HUES6 (cell line): ENCODE measurements at regions not wholly inside any gene's neighbourhood (a gene's known extent, or its start where the extent isn't known, plus 50 kb on each side); places are given as distances from the start of the nearest gene placed in this dataset.

Source experiments
- H3K27ac ChIP-seq: 2 replicates; pipeline ENCODE4 v1.7.0; 2013; ENCODE audit warnings: low read depth, mild to moderate bottlenecking, low read length, inconsistent platforms
- H3K27me3 ChIP-seq: 2 replicates; pipeline ENCODE4 v1.6.1; 2013; ENCODE audit warnings: low read length; ENCODE audit not compliant: control insufficient read depth, insufficient read depth
- H3K36me3 ChIP-seq: 2 replicates; pipeline ENCODE4 v1.6.1; 2013; ENCODE audit warnings: low read length; ENCODE audit not compliant: control insufficient read depth, insufficient read depth
- H3K4me1 ChIP-seq: 2 replicates; pipeline ENCODE4 v1.6.1; 2013; ENCODE audit warnings: low read length; ENCODE audit not compliant: control insufficient read depth, insufficient read depth
- H3K4me3 ChIP-seq: 2 replicates; pipeline ENCODE4 v1.5.1; 2013; ENCODE audit warnings: low read depth, low read length
- H3K9ac ChIP-seq: one replicate; pipeline ENCODE4 v1.6.1; 2013; ENCODE audit warnings: mild to moderate bottlenecking, low read length
- H3K9me3 ChIP-seq: 2 replicates; pipeline ENCODE4 v1.6.1; 2013; ENCODE audit warnings: low read depth, low read length; ENCODE audit not compliant: control insufficient read depth, insufficient read depth

DNA sequence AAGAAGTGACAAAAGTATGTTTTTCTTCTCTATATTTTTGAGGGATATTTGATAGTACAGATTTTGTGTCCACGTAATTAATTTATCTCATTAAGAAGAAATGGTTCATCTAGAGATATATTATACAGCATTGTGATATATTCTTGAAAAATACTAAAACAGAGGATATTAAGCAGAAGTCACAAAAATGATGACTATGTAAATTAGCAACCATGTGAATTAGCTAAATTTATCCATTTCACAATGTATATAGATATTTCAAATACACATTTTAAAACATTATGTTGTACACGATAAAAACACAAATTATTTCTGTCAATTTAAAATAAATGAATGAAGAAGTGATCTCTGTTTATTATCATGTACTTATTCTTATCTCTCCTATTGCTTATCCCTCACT, 989.5 kb downstream of the TUSC7 start:
- Histone ChIP-seq H3K4me3 (no peak overlapping the region), H3K27me3 (no peaks in the 10 kb centered on the region; the same call in 1 of the 2 replicates), H3K4me1 (peaks cover 15% of the 10 kb centered on the region), H3K27ac (no peak overlapping the region), H3K9ac (no peak overlapping the region), H3K9me3 (no peaks in the 10 kb centered on the region), H3K36me3 (no peaks in the 10 kb centered on the region)

- Histone ChIP-seq H3K36me3 (no peaks in the 10 kb centered on the region), H3K27me3 (no peaks in the 10 kb centered on the region; the same call in 1 of the 2 replicates), H3K4me1 (peaks cover 15% of the 10 kb centered on the region), H3K9me3 (no peaks in the 10 kb centered on the region), H3K4me3 (no peak overlapping the region), H3K27ac (no peak overlapping the region), H3K9ac (no peak overlapping the region)
Observed at GRCh38 chr3:117700573-117701360, 991.2 kb downstream of the TUSC7 start.

- no peak overlapping the region for H3K9ac ChIP-seq
- H3K27ac ChIP-seq = no peak overlapping the region
- no peaks in the 10 kb centered on the region for H3K9me3 ChIP-seq
- H3K4me1 ChIP-seq = 0 out of 2 replicates have a peak, but pooled peaks cover 2% of the 10 kb centered on the region
- no peaks in the 10 kb centered on the region; the same call in 1 of the 2 replicates for H3K27me3 ChIP-seq
- no peaks in the 10 kb centered on the region for H3K36me3 ChIP-seq
- H3K4me3 ChIP-seq = no peak overlapping the region
Observed at GRCh38 chr3:117705011-117705410, 995.4 kb downstream of the TUSC7 start.

DNA sequence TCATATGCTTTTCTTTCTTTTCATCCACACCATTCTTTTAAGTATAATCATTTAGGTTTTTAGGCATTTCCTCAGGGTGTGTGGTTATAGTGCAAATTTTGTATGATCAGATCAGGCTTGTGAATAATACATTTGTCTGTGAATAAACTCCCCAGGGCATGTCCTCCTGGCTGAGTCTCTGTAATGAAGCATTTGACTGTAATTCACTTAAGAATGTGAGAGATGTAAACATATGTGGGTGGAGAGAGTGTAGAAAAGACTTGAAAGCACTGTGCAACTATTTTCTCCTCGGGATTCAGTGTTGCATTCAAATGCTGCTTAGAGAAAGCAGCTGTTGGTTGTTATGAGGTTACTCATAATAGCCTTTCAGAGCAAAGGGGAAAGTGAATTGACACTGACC, 996.5 kb downstream of the TUSC7 start:
- Histone ChIP-seq H3K36me3 (no peaks in the 10 kb centered on the region), H3K4me1 (0 out of 2 replicates have a peak, but pooled peaks cover 2% of the 10 kb centered on the region), H3K4me3 (no peak overlapping the region), H3K27ac (no peak overlapping the region), H3K9ac (no peak overlapping the region), H3K27me3 (no peaks in the 10 kb centered on the region; the same call in 1 of the 2 replicates), H3K9me3 (no peaks in the 10 kb centered on the region)

- H3K27me3 ChIP-seq = no peaks in the 10 kb centered on the region; the same call in 1 of the 2 replicates
- H3K4me1 ChIP-seq = 0 out of 2 replicates have a peak, but pooled peaks cover 2% of the 10 kb centered on the region
- H3K4me3 ChIP-seq = no peak overlapping the region
- H3K9ac ChIP-seq = no peak overlapping the region
- H3K36me3 ChIP-seq = no peaks in the 10 kb centered on the region
- H3K9me3 ChIP-seq = no peaks in the 10 kb centered on the region
- no peak overlapping the region for H3K27ac ChIP-seq
Observed at GRCh38 chr3:117706756-117707155, 997.2 kb downstream of the TUSC7 start.

DNA sequence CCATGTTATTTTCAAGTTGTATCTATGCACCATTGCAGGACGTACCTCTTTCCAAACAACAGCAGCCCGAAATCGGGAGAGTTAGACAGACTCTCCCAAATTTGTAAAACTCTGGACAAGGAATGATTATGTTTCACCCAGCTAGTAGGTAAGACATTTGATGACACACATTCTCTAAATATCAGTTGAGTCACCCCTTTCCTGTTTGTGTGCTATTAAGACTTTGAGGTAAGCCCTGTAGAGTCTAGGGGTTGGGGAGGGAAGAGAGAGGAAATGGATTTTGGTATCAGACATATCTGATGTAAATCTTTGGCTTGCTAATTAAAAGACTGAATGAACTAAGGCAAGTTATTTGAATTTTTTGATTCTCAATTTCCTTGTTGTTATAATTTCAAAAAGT, 999.0 kb downstream of the TUSC7 start:
- H3K4me3 ChIP-seq = no peak overlapping the region
- H3K4me1 ChIP-seq = 0 out of 2 replicates have a peak, but pooled peaks cover 2% of the 10 kb centered on the region
- H3K9ac ChIP-seq = no peak overlapping the region
- no peaks in the 10 kb centered on the region for H3K36me3 ChIP-seq
- no peaks in the 10 kb centered on the region; the same call in 1 of the 2 replicates for H3K27me3 ChIP-seq
- H3K9me3 ChIP-seq = no peaks in the 10 kb centered on the region
- H3K27ac ChIP-seq = no peak overlapping the region

DNA sequence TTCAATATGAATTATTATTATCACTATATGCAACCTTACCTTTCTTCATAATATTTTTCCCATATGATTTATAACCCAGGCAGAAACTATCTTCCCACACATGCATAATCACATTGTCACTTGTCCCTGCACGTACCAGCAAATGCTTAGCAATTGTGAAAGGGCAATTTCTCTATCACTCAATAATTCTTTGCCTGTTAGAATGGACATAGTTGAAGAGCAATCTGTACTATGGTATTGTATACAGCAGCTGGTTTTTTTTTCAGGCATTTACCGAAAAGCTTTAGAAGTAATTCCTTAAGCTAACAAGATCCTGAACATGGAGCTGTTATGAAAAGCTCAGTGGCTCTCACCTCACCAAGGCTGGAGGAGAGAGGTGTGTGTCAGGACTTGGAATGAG, 999.5 kb downstream of the TUSC7 start:
- H3K4me1 ChIP-seq = 0 out of 2 replicates have a peak, but pooled peaks cover 2% of the 10 kb centered on the region

DNA sequence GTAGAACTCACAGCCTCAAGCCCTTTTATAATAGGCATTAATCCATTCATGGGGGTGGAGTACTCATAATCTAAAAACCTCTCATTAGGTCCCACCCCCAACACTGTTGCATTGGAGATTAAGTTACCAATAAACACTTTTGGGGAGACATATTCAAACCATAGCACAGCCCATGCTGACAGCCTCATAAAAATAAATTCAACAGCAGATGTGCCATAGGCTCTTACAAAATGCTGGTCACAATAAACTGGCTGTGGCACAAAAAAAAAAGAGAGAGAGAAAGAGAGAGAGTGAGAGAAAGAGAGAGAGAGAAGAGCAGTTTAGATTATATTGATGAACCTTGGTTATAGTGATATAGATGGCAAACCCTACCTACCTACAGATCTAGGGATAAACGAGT, 1000.9 kb downstream of the TUSC7 start:
- Histone ChIP-seq H3K9ac (no peak overlapping the region), H3K36me3 (no peaks in the 10 kb centered on the region), H3K4me3 (no peak overlapping the region), H3K27me3 (no peaks in the 10 kb centered on the region), H3K27ac (no peak overlapping the region), H3K4me1 (0 out of 2 replicates have a peak, but pooled peaks cover 2% of the 10 kb centered on the region), H3K9me3 (no peaks in the 10 kb centered on the region)

More for the DNA sequence above, 999.5 kb downstream of the TUSC7 start:
- H3K27ac ChIP-seq = no peak overlapping the region
- no peaks in the 10 kb centered on the region; the same call in 1 of the 2 replicates for H3K27me3 ChIP-seq
- no peaks in the 10 kb centered on the region for H3K36me3 ChIP-seq
- no peak overlapping the region for H3K9ac ChIP-seq
- no peak overlapping the region for H3K4me3 ChIP-seq
- no peaks in the 10 kb centered on the region for H3K9me3 ChIP-seq

DNA sequence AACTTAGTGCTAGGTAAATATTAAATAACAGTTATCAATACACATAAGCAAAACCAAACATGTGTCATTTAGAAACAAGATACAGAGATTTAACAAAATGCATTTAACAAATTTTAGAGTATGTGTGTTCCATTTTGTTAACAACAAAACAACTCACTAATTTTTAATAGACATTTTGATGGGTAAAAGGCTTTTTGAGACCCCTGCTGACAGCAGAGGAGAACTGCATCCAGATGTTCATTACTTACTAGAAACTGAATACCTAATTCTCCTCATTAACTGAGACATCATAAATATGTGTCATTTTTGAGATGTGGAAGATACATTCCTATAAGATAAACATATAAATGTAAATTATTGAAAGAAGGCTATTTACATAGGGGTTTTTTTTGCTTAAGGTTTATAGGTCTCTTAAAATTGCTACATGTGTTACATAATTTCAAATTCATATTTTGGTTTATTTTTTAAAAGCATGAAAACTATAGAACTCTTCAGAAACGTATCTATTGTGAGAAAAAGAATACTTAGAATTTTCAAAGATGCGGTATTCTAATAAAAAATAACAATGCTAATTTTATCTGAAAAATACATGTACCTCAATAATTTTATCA, 1009.8 kb downstream of the TUSC7 start:
- Histone ChIP-seq H3K4me1 (no peaks in the 10 kb centered on the region), H3K9me3 (no peaks in the 10 kb centered on the region), H3K36me3 (no peaks in the 10 kb centered on the region), H3K27ac (no peak overlapping the region), H3K9ac (no peak overlapping the region), H3K27me3 (no peaks in the 10 kb centered on the region), H3K4me3 (no peak overlapping the region)

DNA sequence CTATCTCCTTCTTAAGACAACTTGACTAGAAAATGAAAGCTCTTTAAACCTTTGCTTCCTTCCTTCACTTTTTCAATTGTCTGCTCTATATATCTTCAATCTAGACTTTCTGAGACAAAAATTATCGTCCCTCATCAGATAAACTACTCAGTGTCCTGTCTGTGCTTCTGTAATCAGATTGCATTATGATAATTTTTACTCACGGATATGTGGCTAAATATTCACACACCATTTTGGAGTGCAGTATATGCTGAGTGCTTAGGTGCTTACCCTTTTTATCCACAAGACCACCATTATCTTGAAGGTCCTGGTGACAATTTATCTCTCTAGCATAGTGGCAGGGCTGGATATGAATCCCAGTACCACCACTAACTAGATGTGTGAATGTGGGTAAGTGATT, 1012.3 kb downstream of the TUSC7 start:
- H3K9me3 ChIP-seq = no peaks in the 10 kb centered on the region
- no peak overlapping the region for H3K4me3 ChIP-seq
- no peaks in the 10 kb centered on the region for H3K4me1 ChIP-seq
- no peaks in the 10 kb centered on the region for H3K27me3 ChIP-seq
- no peaks in the 10 kb centered on the region for H3K36me3 ChIP-seq
- no peak overlapping the region for H3K9ac ChIP-seq
- no peak overlapping the region for H3K27ac ChIP-seq

DNA sequence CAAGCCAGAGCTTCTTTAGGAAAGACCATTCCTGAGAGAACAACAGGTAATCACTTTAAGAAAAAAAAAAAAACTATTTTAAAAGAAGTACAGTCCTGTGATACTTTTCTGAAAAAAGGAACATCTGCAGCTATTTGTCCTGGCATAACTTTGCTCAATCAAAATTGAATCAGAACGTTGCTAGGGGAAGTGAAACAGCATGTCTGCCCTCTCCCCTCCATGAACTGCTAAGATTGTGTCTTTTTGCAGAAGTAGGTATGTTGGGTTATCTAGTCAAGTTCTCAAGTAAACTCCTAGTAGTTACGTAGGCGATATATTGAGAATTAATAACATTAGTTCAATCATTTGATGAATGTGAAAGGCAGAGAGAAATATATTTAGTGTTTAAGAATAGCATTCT, 1013.3 kb downstream of the TUSC7 start:
- Histone ChIP-seq H3K27ac (no peak overlapping the region), H3K36me3 (no peaks in the 10 kb centered on the region), H3K4me1 (no peaks in the 10 kb centered on the region), H3K9ac (no peak overlapping the region), H3K27me3 (no peaks in the 10 kb centered on the region), H3K9me3 (no peaks in the 10 kb centered on the region), H3K4me3 (no peak overlapping the region)
